Activated CD4-positive, alpha-beta memory T cell treated with anti-CD3 and anti-CD28 coated beads, Interleukin-2, amount 10 ng/mL, durations not matched to agents 7 days and 5 days (primary cell): ENCODE measurements at regions not wholly inside any gene's neighbourhood (a gene's known extent, or its start where the extent isn't known, plus 50 kb on each side); places are given as distances from the start of the nearest gene placed in this dataset.
A peak's percentile ranks its signal among the peaks of the same experiment; 100 is the strongest.

ENCODE experiments used
- CTCF ChIA-PET: fragments of 350-600 bp; sonication (Branson Sonifier 250); formaldehyde crosslinking; loops from one replicate; lab custom pipeline; 2021; ENCODE audit warnings: antibody characterized with exemption, inconsistent platforms; lab: Charles Lee
- POLR2A ChIA-PET: fragments of 350-600 bp; sonication (Branson Sonifier 250); formaldehyde crosslinking; loops from one replicate; lab custom pipeline; 2021; ENCODE audit warnings: antibody characterized with exemption; lab: Charles Lee
- DNase-seq: peaks from one replicate; pipeline ENCODE4 v3.0.0-alpha.2; 2020
- H3K27ac Mint-ChIP-seq: one replicate; pipeline ENCODE4 v1.8.0; 2021; ENCODE audit warnings: mild to moderate bottlenecking, mixed read lengths
- H3K27me3 Mint-ChIP-seq: one replicate; pipeline ENCODE4 v1.8.0; 2021; ENCODE audit warnings: mixed read lengths
- H3K36me3 Mint-ChIP-seq: one replicate; pipeline ENCODE4 v1.8.0; 2021; ENCODE audit warnings: low read depth, mixed read lengths
- H3K4me1 Mint-ChIP-seq: one replicate; pipeline ENCODE4 v1.8.0; 2021; ENCODE audit warnings: mixed read lengths
- H3K4me3 Mint-ChIP-seq: one replicate; pipeline ENCODE4 v1.8.0; 2021; ENCODE audit warnings: mild to moderate bottlenecking, mixed read lengths
- H3K9me3 Mint-ChIP-seq: one replicate; pipeline ENCODE4 v1.8.0; 2021; ENCODE audit warnings: mixed read lengths

- no peak overlapping the region for H3K27ac Mint-ChIP-seq
- ChIA-PET CTCF (no interaction called here), POLR2A (no interaction called here)
- no peaks in the 10 kb centered on the region for H3K4me1 Mint-ChIP-seq
- no peak overlapping the region for H3K4me3 Mint-ChIP-seq
- H3K36me3 Mint-ChIP-seq = no peaks in the 10 kb centered on the region
- no peaks in the 10 kb centered on the region for H3K9me3 Mint-ChIP-seq
- H3K27me3 Mint-ChIP-seq = peaks cover 25% of the 10 kb centered on the region
- DNase-seq = no peak
These were observed 87.9 kb upstream of the MAMDC2 start for GRCh38 chr9:69955536-69956355.

- Mint-ChIP-seq H3K27me3 (peaks cover 29% of the 10 kb centered on the region), H3K27ac (no peak overlapping the region), H3K4me1 (no peaks in the 10 kb centered on the region), H3K9me3 (no peaks in the 10 kb centered on the region), H3K36me3 (no peaks in the 10 kb centered on the region), H3K4me3 (no peak overlapping the region)
- no peak for DNase-seq
- POLR2A ChIA-PET = no interaction called here
- CTCF ChIA-PET = interaction anchor here (0.8 kb wide), 1 partner anchor 148 kb away, joined by 3 read pairs; no protein-coding TSS in a partner anchor
These were observed 81.8 kb upstream of the MAMDC2 start for GRCh38 chr9:69961843-69962242.

- DNase-seq = no peak
- POLR2A ChIA-PET = no interaction called here
- H3K4me3 Mint-ChIP-seq = no peak overlapping the region
- CTCF ChIA-PET = no interaction called here
- H3K9me3 Mint-ChIP-seq = no peaks in the 10 kb centered on the region
- H3K36me3 Mint-ChIP-seq = no peaks in the 10 kb centered on the region
- H3K27me3 Mint-ChIP-seq = peaks cover 30% of the 10 kb centered on the region
- H3K27ac Mint-ChIP-seq = no peak overlapping the region
- no peaks in the 10 kb centered on the region for H3K4me1 Mint-ChIP-seq
These were observed 79.8 kb upstream of the MAMDC2 start for GRCh38 chr9:69963803-69964202.

GRCh38 chr9:69964446-69964845, 79.2 kb upstream of the MAMDC2 start:
- H3K27me3 Mint-ChIP-seq = peaks cover 29% of the 10 kb centered on the region
- ChIA-PET CTCF (no interaction called here), POLR2A (interaction anchor here (0.8 kb wide), 1 partner anchor 12 kb away, joined by 3 read pairs; no protein-coding TSS in a partner anchor)
- H3K27ac Mint-ChIP-seq = no peak overlapping the region
- H3K4me3 Mint-ChIP-seq = no peak overlapping the region
- no peaks in the 10 kb centered on the region for H3K36me3 Mint-ChIP-seq
- H3K9me3 Mint-ChIP-seq = no peaks in the 10 kb centered on the region
- no peak for DNase-seq
- H3K4me1 Mint-ChIP-seq = no peaks in the 10 kb centered on the region

GRCh38 chr9:69965416-69966145, 78.1 kb upstream of the MAMDC2 start:
- no peaks in the 10 kb centered on the region for H3K36me3 Mint-ChIP-seq
- DNase-seq = no peak
- no peak overlapping the region for H3K27ac Mint-ChIP-seq
- H3K27me3 Mint-ChIP-seq = peaks cover 22% of the 10 kb centered on the region
- no peaks in the 10 kb centered on the region for H3K9me3 Mint-ChIP-seq
- ChIA-PET CTCF (interaction anchor here (1.1 kb wide), 1 partner anchor 147 kb away, joined by 3 read pairs; no protein-coding TSS in a partner anchor), POLR2A (interaction anchor here (0.8 kb wide), 1 partner anchor 13 kb away, joined by 3 read pairs; no protein-coding TSS in a partner anchor)
- H3K4me1 Mint-ChIP-seq = no peaks in the 10 kb centered on the region
- H3K4me3 Mint-ChIP-seq = no peak overlapping the region

GRCh38 chr9:69967344-69967743, 76.3 kb upstream of the MAMDC2 start:
- CTCF ChIA-PET = interaction anchor here (1.2 to 1.4 kb wide), 2 partner anchors 9 to 143 kb away, joined by 3 to 4 read pairs; no protein-coding TSS in a partner anchor
- Mint-ChIP-seq H3K4me3 (no peak overlapping the region), H3K27ac (no peak overlapping the region), H3K4me1 (no peaks in the 10 kb centered on the region), H3K36me3 (no peaks in the 10 kb centered on the region), H3K27me3 (peaks cover 14% of the 10 kb centered on the region), H3K9me3 (no peaks in the 10 kb centered on the region)
- POLR2A ChIA-PET = no interaction called here
- no peak for DNase-seq

- Mint-ChIP-seq H3K4me3 (no peak overlapping the region), H3K36me3 (no peaks in the 10 kb centered on the region), H3K27me3 (peaks cover 16% of the 10 kb centered on the region), H3K4me1 (no peaks in the 10 kb centered on the region), H3K27ac (no peak overlapping the region), H3K9me3 (no peaks in the 10 kb centered on the region)
- POLR2A ChIA-PET = no interaction called here
- no peak for DNase-seq
- CTCF ChIA-PET = interaction anchor here (0.9 to 7.3 kb wide), 3 partner anchors 13 to 142 kb away, joined by 4 to 85 read pairs (median 7); no protein-coding TSS in a partner anchor
These were observed 73.6 kb upstream of the MAMDC2 start for GRCh38 chr9:69970001-69970533.

GRCh38 chr9:69971643-69972449, 71.8 kb upstream of the MAMDC2 start:
- Mint-ChIP-seq H3K9me3 (no peaks in the 10 kb centered on the region), H3K4me3 (no peak overlapping the region), H3K36me3 (no peaks in the 10 kb centered on the region), H3K27ac (no peak overlapping the region), H3K4me1 (no peaks in the 10 kb centered on the region), H3K27me3 (peaks cover 12% of the 10 kb centered on the region)
- POLR2A ChIA-PET = no interaction called here
- DNase-seq = peak; percentile 57
- CTCF ChIA-PET = interaction anchor here (0.9 to 7.3 kb wide), 6 partner anchors 11 to 631 kb away, joined by 3 to 85 read pairs (median 6); no protein-coding TSS in a partner anchor

- Mint-ChIP-seq H3K9me3 (no peaks in the 10 kb centered on the region), H3K27me3 (peaks cover 8% of the 10 kb centered on the region), H3K27ac (no peak overlapping the region), H3K4me1 (no peaks in the 10 kb centered on the region), H3K4me3 (no peak overlapping the region), H3K36me3 (no peaks in the 10 kb centered on the region)
- DNase-seq = no peak
- ChIA-PET CTCF (interaction anchor here (1.1 to 7.3 kb wide), 2 partner anchors 8 to 136 kb away, joined by 3 to 85 read pairs; no protein-coding TSS in a partner anchor), POLR2A (no interaction called here)
These were observed 68.0 kb upstream of the MAMDC2 start for GRCh38 chr9:69975681-69976080.

- ChIA-PET POLR2A (no interaction called here), CTCF (interaction anchor here (1.1 to 7.3 kb wide), 2 partner anchors 8 to 136 kb away, joined by 3 to 85 read pairs; no protein-coding TSS in a partner anchor)
- DNase-seq = no peak
- H3K9me3 Mint-ChIP-seq = no peaks in the 10 kb centered on the region
- no peak overlapping the region for H3K27ac Mint-ChIP-seq
- H3K4me1 Mint-ChIP-seq = no peaks in the 10 kb centered on the region
- H3K4me3 Mint-ChIP-seq = no peak overlapping the region
- no peaks in the 10 kb centered on the region for H3K36me3 Mint-ChIP-seq
- peaks cover 8% of the 10 kb centered on the region for H3K27me3 Mint-ChIP-seq
These were observed 67.5 kb upstream of the MAMDC2 start for GRCh38 chr9:69976152-69976551.

- POLR2A ChIA-PET = no interaction called here
- Mint-ChIP-seq H3K4me1 (no peaks in the 10 kb centered on the region), H3K4me3 (no peak overlapping the region), H3K9me3 (no peaks in the 10 kb centered on the region), H3K27me3 (peaks cover under 1% of the 10 kb centered on the region), H3K27ac (no peak overlapping the region), H3K36me3 (no peaks in the 10 kb centered on the region)
- CTCF ChIA-PET = no interaction called here
- DNase-seq = no peak
These were observed 63.6 kb upstream of the MAMDC2 start for GRCh38 chr9:69980041-69980440.

- Mint-ChIP-seq H3K36me3 (no peaks in the 10 kb centered on the region), H3K27me3 (no peaks in the 10 kb centered on the region), H3K4me1 (no peaks in the 10 kb centered on the region), H3K27ac (no peak overlapping the region), H3K4me3 (no peak overlapping the region), H3K9me3 (no peaks in the 10 kb centered on the region)
- POLR2A ChIA-PET = no interaction called here
- no peak for DNase-seq
- CTCF ChIA-PET = no interaction called here
These were observed 63.1 kb upstream of the MAMDC2 start for GRCh38 chr9:69980591-69980990.
